ENCODE measurements at regions not wholly inside any gene's neighbourhood (a gene's known extent, or its start where the extent isn't known, plus 50 kb on each side); places are given as distances from the start of the nearest gene placed in this dataset.

DNA sequence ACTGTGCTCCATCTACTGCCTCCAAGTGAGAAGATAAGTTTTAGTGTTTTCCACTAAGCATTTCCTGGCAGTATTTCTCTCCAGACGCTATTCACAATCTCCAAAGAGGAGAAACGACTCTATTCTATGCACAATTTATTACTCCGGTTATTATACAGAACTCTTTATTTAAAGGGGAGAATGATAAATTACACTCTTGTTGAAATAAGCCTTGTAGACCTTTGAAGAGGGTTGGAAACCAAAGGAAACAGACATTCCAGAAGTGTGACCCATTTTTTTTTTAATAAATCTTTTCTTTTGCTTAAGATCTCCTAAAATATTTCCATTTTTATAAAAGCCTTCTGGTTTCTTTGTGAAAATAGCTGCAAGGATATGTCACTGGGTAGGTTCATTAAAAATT, 76.1 kb upstream of the HDAC9 start:
- H3K4me1 ChIP-seq (ENCODE audit: insufficient read depth) = no peaks in the 10 kb centered on the region
- intact Hi-C loops (cut with DNase I) = no loop called here
- TF ChIP-seq POLR2A (IDR thresholded peaks at IDR 0.05) (no peak), EP300 (IDR thresholded peaks at IDR 0.05) (no peak)
- TF ChIP-seq, protein P1, sequence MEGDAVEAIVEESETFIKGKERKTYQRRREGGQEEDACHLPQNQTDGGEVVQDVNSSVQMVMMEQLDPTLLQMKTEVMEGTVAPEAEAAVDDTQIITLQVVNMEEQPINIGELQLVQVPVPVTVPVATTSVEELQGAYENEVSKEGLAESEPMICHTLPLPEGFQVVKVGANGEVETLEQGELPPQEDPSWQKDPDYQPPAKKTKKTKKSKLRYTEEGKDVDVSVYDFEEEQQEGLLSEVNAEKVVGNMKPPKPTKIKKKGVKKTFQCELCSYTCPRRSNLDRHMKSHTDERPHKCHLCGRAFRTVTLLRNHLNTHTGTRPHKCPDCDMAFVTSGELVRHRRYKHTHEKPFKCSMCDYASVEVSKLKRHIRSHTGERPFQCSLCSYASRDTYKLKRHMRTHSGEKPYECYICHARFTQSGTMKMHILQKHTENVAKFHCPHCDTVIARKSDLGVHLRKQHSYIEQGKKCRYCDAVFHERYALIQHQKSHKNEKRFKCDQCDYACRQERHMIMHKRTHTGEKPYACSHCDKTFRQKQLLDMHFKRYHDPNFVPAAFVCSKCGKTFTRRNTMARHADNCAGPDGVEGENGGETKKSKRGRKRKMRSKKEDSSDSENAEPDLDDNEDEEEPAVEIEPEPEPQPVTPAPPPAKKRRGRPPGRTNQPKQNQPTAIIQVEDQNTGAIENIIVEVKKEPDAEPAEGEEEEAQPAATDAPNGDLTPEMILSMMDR (IDR thresholded peaks at IDR 0.05) = no peak
- no peak overlapping the region for H3K27ac ChIP-seq
- H3K27me3 ChIP-seq = no peaks in the 10 kb centered on the region
- H3K36me3 ChIP-seq = no peaks in the 10 kb centered on the region
- DNase-seq = no peak
- H3K4me3 ChIP-seq = no peak overlapping the region
- WGBS, 3 donors = 18 to 30% (median 26%) methylated on average over 3 of the region's 3 CpGs
- H3K9me3 ChIP-seq = no peaks in the 10 kb centered on the region

DNA sequence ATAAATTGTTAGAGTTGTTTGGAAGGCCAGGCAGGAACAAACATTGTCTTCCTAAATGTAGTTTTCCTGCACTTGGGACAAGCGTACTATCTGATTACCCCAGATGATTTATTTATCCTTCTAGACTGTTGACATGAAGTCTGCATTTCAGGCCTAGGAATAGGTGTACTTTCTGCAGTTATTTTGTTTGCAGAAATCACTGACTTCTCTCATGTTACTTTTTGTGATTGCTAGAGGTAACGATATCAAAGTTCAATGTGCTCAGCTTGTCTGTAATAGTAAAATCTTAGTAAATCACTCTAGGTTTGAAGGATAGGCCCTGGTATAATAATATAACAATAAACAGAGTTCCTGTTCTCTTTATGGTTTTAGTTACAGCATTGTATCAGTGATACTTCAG, 75.4 kb upstream of the HDAC9 start:
- H3K9me3 ChIP-seq = no peaks in the 10 kb centered on the region
- H3K27me3 ChIP-seq = no peaks in the 10 kb centered on the region
- no peak overlapping the region for H3K27ac ChIP-seq
- TF ChIP-seq, protein P1 (IDR thresholded peaks at IDR 0.05) = no peak
- TF ChIP-seq POLR2A (IDR thresholded peaks at IDR 0.05) = no peak
- TF ChIP-seq EP300 (IDR thresholded peaks at IDR 0.05) = no peak
- WGBS, 3 donors = 73 to 84% (median 81%) methylated on average over 2 of the region's 2 CpGs
- H3K4me3 ChIP-seq = no peak overlapping the region
- intact Hi-C loops (cut with DNase I) = no loop called here
- H3K36me3 ChIP-seq = no peaks in the 10 kb centered on the region
- H3K4me1 ChIP-seq (ENCODE audit: insufficient read depth) = no peaks in the 10 kb centered on the region
- no peak for DNase-seq

DNA sequence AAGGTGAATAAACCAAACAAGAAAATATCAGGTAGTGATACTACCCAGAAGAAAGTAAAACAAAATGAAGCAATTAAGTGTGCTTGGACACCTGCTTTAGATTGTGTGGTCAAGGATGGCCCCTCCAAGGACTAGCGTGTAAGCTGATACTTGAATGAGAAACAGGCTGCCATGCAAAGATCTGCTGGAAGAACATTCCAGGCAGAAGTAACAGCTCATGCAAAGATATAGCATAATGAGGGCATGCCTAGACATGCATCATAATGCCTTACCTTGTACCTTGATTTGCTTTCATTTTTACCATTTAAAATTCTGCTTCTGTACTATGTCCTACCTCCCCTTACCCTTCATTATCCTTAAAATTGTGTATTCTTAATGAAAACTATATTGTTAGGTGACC, 74.8 kb upstream of the HDAC9 start:
- no peaks in the 10 kb centered on the region for H3K9me3 ChIP-seq
- no peaks in the 10 kb centered on the region for H3K4me1 ChIP-seq (ENCODE audit: insufficient read depth)
- intact Hi-C loops (cut with DNase I) = no loop called here
- WGBS, 3 donors = 53 to 79% (median 61%) methylated on average over 1 of the region's 1 CpG
- DNase-seq = no peak
- H3K4me3 ChIP-seq = no peak overlapping the region
- no peaks in the 10 kb centered on the region for H3K27me3 ChIP-seq
- no peak overlapping the region for H3K27ac ChIP-seq
- TF ChIP-seq EP300 (IDR thresholded peaks at IDR 0.05) = no peak
- TF ChIP-seq, protein P1 (IDR thresholded peaks at IDR 0.05) = no peak
- TF ChIP-seq POLR2A (IDR thresholded peaks at IDR 0.05) = no peak
- H3K36me3 ChIP-seq = no peaks in the 10 kb centered on the region

DNA sequence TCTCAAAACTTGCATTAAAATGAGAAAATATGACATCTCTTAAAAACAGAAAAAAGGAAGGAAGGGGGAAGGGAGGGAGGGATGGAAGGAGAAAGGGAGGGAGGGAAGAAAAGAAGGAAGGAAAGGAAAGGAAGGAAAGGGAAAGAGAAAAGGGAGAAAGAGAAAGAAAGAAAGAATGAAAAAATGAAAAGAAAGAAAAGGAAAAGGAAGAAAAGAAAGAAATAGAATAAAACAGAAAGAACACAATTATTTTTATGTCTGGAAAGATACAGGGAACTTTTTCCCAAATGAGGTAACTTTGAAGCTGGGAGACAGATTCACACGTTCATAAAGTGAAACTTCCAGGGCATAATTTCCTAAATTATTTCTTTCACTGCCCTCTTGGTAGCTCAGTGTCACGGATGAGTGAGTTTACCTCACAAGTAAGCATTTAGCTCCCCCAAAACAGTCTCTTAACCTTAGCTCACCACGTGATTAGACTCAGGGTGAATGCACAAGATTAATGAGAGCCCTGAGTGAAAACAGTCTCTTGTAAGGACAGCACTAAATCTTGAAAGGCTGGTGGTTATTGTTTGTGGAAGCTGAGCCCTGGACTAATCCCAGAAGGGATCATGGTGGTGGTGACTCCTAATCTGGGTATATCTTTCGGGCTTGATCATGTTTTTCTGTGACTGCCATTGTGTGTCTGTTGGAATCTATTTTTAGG, 74.1 kb upstream of the HDAC9 start:
- Histone ChIP-seq H3K4me3 (no peak overlapping the region), H3K36me3 (no peaks in the 10 kb centered on the region), H3K27me3 (no peaks in the 10 kb centered on the region), H3K27ac (no peak overlapping the region), H3K4me1 (ENCODE audit: insufficient read depth) (no peaks in the 10 kb centered on the region), H3K9me3 (no peaks in the 10 kb centered on the region)
- TF ChIP-seq EP300 (IDR thresholded peaks at IDR 0.05) (no peak), POLR2A (IDR thresholded peaks at IDR 0.05) (no peak)
- TF ChIP-seq, protein P1 (IDR thresholded peaks at IDR 0.05) = no peak
- DNase-seq = no peak
- intact Hi-C loops (cut with DNase I) = no loop called here
- 30 to 38% (median 34%) methylated on average over 4 of the region's 4 CpGs for WGBS, 3 donors
